NB4 (cell line): ENCODE measurements at regions not wholly inside any gene's neighbourhood (a gene's known extent, or its start where the extent isn't known, plus 50 kb on each side); places are given as distances from the start of the nearest gene placed in this dataset.

Experiments used
- CTCF ChIP-seq: IDR thresholded peaks from one replicate; pipeline ENCODE4 v1.5.1; 2012; ENCODE audit warnings: low read depth, low read length
- POLR2A ChIP-seq: IDR thresholded peaks from 2 replicates; pipeline ENCODE4 v1.6.1; 2011; ENCODE audit warnings: mild to moderate bottlenecking; ENCODE audit not compliant: insufficient read length; ENCODE audit errors: extremely low read depth

- no peak for TF ChIP-seq CTCF
- no peak for TF ChIP-seq POLR2A
Measured at GRCh38 chr5:105806596-105806995, 1864.1 kb downstream of the EFNA5 start.
